Effector memory CD4-positive, alpha-beta T cell (primary cell): ENCODE measurements at regions not wholly inside any gene's neighbourhood (a gene's known extent, or its start where the extent isn't known, plus 50 kb on each side); places are given as distances from the start of the nearest gene placed in this dataset.
"Not testable (repeated sequence)": the region's sequence is repeated elsewhere in the genome, so short reads cannot be mapped to it uniquely, and the experiment has no call there.

Experiments
- DNase-seq, 3 donors: peaks; one replicate each; pipeline ENCODE4 v3.0.0-alpha.2; 2020
- H3K27ac ChIP-seq: 2 replicates; pipeline ENCODE4 v1.7.0; 2013; ENCODE audit warnings: mild to moderate bottlenecking, low read length, moderate library complexity; ENCODE audit not compliant: insufficient read depth, poor library complexity, severe bottlenecking
- H3K27me3 ChIP-seq: replicated peaks from 2 replicates; pipeline ENCODE4 v1.7.0; 2013; ENCODE audit warnings: mild to moderate bottlenecking, low read length; ENCODE audit not compliant: insufficient read depth, control insufficient read depth, poor library complexity, severe bottlenecking
- H3K36me3 ChIP-seq: 2 replicates; pipeline ENCODE4 v1.7.0; 2013; ENCODE audit warnings: mild to moderate bottlenecking, low read length, moderate library complexity; ENCODE audit not compliant: control insufficient read depth, insufficient read depth
- H3K4me1 ChIP-seq: 2 replicates; pipeline ENCODE4 v1.7.0; 2013; ENCODE audit warnings: low read length, mild to moderate bottlenecking; ENCODE audit not compliant: control insufficient read depth, insufficient read depth, poor library complexity, severe bottlenecking
- H3K4me3 ChIP-seq: 2 replicates; pipeline ENCODE4 v1.7.0; 2013; ENCODE audit warnings: low read length, low read depth, mild to moderate bottlenecking; ENCODE audit not compliant: insufficient read depth, poor library complexity, severe bottlenecking
- H3K9me3 ChIP-seq: 2 replicates; pipeline ENCODE4 v1.7.0; 2013; ENCODE audit warnings: mild to moderate bottlenecking, low read length, moderate library complexity; ENCODE audit not compliant: control insufficient read depth

- Histone ChIP-seq H3K27ac (no peak overlapping the region), H3K27me3 (no peaks in the 10 kb centered on the region), H3K4me1 (no peaks in the 10 kb centered on the region), H3K9me3 (no peaks in the 10 kb centered on the region), H3K36me3 (peaks cover 21% of the 10 kb centered on the region), H3K4me3 (no peak overlapping the region)
- DNase-seq = no peak
Observed at GRCh38 chr10:46217752-46218453, 68.9 kb upstream of the ANTXRL start.

DNA sequence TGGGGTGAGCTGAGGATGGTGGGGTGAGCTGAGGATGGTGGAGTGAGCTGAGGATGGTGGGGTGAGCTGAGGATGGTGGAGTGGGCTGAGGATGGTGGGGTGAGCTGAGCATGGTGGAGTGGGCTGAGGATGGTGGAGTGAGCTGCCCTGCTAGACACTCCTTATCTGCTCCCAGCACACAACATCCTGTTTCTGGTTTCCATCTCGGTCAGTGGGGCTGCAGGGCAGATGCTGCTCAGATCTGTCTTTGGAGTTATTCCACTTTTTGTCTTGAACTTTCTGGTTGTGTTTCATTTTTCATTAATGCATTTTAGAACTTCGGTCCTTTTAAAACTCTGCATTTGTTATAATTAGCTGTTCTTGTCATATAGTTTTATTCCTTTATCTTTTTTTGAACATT, 67.9 kb upstream of the ANTXRL start:
- H3K27ac ChIP-seq = no peak overlapping the region
- DNase-seq = no peak
- peaks cover 31% of the 10 kb centered on the region for H3K36me3 ChIP-seq
- H3K4me3 ChIP-seq = no peak overlapping the region
- H3K27me3 ChIP-seq = no peaks in the 10 kb centered on the region
- no peaks in the 10 kb centered on the region for H3K4me1 ChIP-seq
- H3K9me3 ChIP-seq = no peaks in the 10 kb centered on the region

DNA sequence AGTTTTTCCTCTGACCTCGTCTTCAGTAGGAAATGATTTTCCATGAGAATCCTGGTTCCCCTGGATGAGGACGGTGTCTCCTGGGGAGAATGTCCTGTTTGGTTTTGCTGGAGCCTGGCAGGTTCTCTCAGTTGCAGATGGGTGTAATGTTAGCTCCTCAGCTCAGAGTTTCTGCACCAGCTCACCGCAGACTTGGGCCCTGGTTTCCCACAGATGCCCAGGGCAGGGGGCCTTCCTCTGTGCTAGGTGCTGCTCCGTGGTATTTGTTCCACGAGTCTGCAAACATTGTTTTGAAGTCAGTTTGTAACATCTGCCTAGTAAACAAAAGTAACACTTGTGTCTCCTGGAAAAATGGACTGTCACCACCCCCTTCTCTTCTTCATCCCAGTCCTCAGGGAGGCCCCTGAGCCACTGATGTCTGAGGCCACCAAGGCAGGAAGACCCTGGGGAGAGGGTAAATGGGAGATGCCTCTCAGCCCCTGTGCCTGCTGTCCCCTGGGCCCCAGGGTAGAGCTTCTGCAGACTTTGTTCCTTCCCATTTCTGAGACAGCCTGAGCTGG, 67.3 kb upstream of the ANTXRL start:
- H3K4me1 ChIP-seq, H3K27me3 ChIP-seq, H3K4me3 ChIP-seq, DNase-seq, H3K9me3 ChIP-seq, H3K27ac ChIP-seq: not testable (repeated sequence)
- H3K36me3 ChIP-seq = peaks cover 35% of the 10 kb centered on the region

GRCh38 chr10:46220187-46220586, 66.6 kb upstream of the ANTXRL start:
- peaks cover 35% of the 10 kb centered on the region for H3K36me3 ChIP-seq
- H3K4me1 ChIP-seq = no peaks in the 10 kb centered on the region
- no peak overlapping the region for H3K4me3 ChIP-seq
- no peak overlapping the region for H3K27ac ChIP-seq
- H3K9me3 ChIP-seq = no peaks in the 10 kb centered on the region
- H3K27me3 ChIP-seq = no peaks in the 10 kb centered on the region
- no peak for DNase-seq

- DNase-seq = no peak
- no peaks in the 10 kb centered on the region for H3K27me3 ChIP-seq
- H3K27ac ChIP-seq = no peak overlapping the region
- H3K4me1 ChIP-seq = no peaks in the 10 kb centered on the region
- H3K9me3 ChIP-seq = no peaks in the 10 kb centered on the region
- H3K4me3 ChIP-seq = no peak overlapping the region
- H3K36me3 ChIP-seq = peaks cover 33% of the 10 kb centered on the region
Observed at GRCh38 chr10:46220872-46221538, 65.8 kb upstream of the ANTXRL start.

DNA sequence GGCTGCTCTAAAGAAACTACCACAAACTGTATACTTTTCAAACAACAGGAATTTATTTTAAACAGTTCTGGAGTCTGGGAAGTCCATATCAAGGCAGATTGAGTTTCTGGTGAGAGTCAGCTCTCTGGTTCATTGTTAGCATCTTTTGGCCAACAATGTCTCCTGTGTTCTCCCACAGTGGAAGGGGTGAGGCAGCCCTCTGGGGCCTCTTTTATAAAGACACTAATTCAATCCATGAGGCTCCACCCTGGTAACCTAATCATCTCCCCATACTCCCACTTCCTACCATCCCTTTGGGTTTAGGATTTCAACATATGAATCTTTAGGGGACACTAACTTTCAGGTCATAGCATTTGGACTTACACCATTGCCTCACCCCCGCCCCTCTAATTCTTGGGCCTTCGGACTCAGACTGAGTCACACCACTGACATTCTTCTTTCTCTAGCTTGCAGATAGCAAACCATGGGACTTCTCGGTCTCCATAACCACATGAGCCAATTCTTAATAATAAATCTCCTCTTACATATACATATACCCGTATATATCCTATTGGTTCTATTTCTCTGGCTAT, 64.3 kb upstream of the ANTXRL start:
- H3K4me3 ChIP-seq = no peak overlapping the region
- no peaks in the 10 kb centered on the region for H3K4me1 ChIP-seq
- DNase-seq = no peak
- no peaks in the 10 kb centered on the region for H3K9me3 ChIP-seq
- H3K27me3 ChIP-seq = no peaks in the 10 kb centered on the region
- H3K36me3 ChIP-seq = peaks cover 21% of the 10 kb centered on the region
- H3K27ac ChIP-seq = no peak overlapping the region

- Histone ChIP-seq H3K36me3 (peaks cover 18% of the 10 kb centered on the region), H3K27me3 (no peaks in the 10 kb centered on the region), H3K27ac (no peak overlapping the region), H3K9me3 (no peaks in the 10 kb centered on the region), H3K4me1 (no peaks in the 10 kb centered on the region), H3K4me3 (no peak overlapping the region)
- DNase-seq = no peak
Observed at GRCh38 chr10:46223064-46223480, 63.7 kb upstream of the ANTXRL start.

DNA sequence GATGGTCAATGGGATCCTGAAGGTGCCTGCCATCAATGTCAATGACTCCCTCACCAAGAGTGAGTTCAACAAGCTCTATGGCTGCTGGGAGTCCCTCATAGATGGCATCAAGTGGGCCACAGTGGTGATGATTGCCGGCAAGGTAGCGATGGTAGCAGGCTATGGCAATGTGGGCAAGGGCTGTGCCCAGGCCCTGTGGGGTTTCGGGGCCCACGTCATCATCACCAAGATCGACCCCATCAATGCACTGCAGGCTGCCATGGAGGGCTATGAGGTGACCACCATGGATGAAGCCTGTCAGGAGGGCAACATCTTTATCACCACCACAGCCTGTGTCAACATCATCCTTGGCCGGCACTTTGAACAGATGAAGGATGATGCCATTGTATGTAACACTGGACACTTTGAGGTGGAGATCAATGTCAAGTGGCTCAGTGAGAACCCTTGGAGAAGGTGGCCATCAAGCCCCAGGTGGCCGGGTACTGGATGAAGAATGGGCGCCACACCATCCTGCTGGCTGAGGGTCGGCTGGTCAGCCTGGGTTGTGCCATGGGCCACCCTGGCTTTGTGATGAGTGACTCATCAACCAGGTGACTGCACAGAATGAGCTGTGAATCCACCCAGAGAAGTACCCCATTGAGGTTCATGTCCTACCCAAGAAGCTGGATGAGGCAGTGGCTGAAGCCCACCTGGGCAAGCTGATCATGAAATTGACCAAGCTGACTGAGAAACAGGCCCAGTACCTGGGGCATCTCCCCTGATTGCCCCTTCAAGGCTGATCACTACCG, 63.0 kb upstream of the ANTXRL start:
- no peak overlapping the region for H3K4me3 ChIP-seq
- no peaks in the 10 kb centered on the region for H3K27me3 ChIP-seq
- peaks cover 18% of the 10 kb centered on the region for H3K36me3 ChIP-seq
- no peak for DNase-seq
- no peaks in the 10 kb centered on the region for H3K4me1 ChIP-seq
- no peaks in the 10 kb centered on the region for H3K9me3 ChIP-seq
- no peak overlapping the region for H3K27ac ChIP-seq

DNA sequence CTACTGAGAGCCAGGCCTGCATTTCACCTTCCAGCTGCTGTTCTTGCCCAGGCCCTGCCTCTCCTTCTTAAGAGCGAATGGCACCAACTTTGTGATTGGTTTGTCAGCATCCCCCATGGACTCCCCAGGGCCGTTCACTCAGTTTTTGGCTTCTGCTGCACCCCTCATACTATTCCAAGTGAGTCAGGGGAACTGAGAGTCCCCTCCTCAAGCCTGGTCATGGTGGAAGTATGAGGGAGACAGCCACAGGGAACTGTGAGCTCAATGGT, 62.4 kb upstream of the ANTXRL start:
- Histone ChIP-seq H3K9me3 (no peaks in the 10 kb centered on the region), H3K27me3 (no peaks in the 10 kb centered on the region), H3K36me3 (peaks cover 18% of the 10 kb centered on the region), H3K4me3 (no peak overlapping the region), H3K4me1 (no peaks in the 10 kb centered on the region), H3K27ac (no peak overlapping the region)
- DNase-seq = no peak

- Histone ChIP-seq H3K4me1 (no peaks in the 10 kb centered on the region), H3K27ac (no peak overlapping the region), H3K4me3 (no peak overlapping the region), H3K27me3 (no peaks in the 10 kb centered on the region), H3K36me3 (peaks cover 14% of the 10 kb centered on the region), H3K9me3 (no peaks in the 10 kb centered on the region)
- no peak for DNase-seq
Observed at GRCh38 chr10:46225597-46225996, 61.2 kb upstream of the ANTXRL start.
